ENCODE measurements at regions not wholly inside any gene's neighbourhood (a gene's known extent, or its start where the extent isn't known, plus 50 kb on each side); places are given as distances from the start of the nearest gene placed in this dataset.

DNA sequence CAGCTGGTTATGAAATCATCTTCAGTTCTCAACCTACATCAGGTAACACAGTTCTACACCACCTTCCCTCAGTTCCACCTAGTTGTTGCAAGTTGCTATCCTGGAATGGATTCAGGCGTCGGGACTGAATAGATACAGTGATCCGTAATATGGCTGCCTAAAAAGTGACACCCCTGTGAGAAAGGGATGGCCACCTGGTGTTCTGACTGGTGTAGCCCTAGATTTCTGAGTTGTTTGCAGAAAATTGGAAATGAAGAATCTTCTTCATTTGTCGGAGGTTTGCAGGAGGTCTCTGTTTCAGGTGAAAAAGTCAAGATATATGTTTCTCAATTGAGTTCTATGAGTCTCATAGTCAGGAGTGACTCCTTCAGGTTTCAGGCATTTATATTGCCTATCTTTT is 225.8 kb upstream of the ELAC2 start:
- Mint-ChIP-seq H3K4me1 (no peaks in the 10 kb centered on the region), H3K9me3 (peaks cover 0 to 8% (median 2%) of the 10 kb centered on the region in 7 donors), H3K27me3 (ENCODE audit: low read depth in 3 of 3) (no peaks in the 10 kb centered on the region), H3K4me3 (no peak overlapping the region), H3K27ac (no peak overlapping the region), H3K36me3 (no peaks in the 10 kb centered on the region)
- Histone ChIP-seq H3K9ac (ENCODE audit: insufficient read depth, low read length, poor library complexity, severe bottlenecking) (no peak overlapping the region), H3K4me3 (replicated peaks in 1 of 3; ENCODE audit: low read depth in 2 of 3, low read length in 3 of 3) (no peak overlapping the region), H3K4me1 (ENCODE audit: control insufficient read depth in 1 of 2, insufficient read depth in 2 of 2, low read length in 2 of 2) (no peaks in the 10 kb centered on the region), H3K36me3 (replicated peaks in 1 of 2; ENCODE audit: control insufficient read depth in 1 of 2, insufficient read depth in 2 of 2, low read length in 2 of 2) (no peaks in the 10 kb centered on the region), H3K27me3 (ENCODE audit: control insufficient read depth in 2 of 2, insufficient read depth in 2 of 2, low read length in 2 of 2) (no peaks in the 10 kb centered on the region), H3K9me3 (replicated peaks in 1 of 2; ENCODE audit: control insufficient read depth in 1 of 2, insufficient read depth in 1 of 2, low read length in 2 of 2) (peaks cover 0 to 6% of the 10 kb centered on the region in 2 donors), H4K20me1 (ENCODE audit: insufficient read depth, low read length) (no peaks in the 10 kb centered on the region), H3K79me2 (ENCODE audit: insufficient read depth, low read length) (no peaks in the 10 kb centered on the region), H2AFZ (ENCODE audit: insufficient read depth, low read depth, low read length, poor library complexity, severe bottlenecking) (no peak overlapping the region), H3K27ac (ENCODE audit: low read depth in 1 of 2, low read length in 2 of 2) (no peak overlapping the region), H3K4me2 (replicated peaks; ENCODE audit: extremely low read depth, low read length, poor library complexity, severe bottlenecking) (no peak overlapping the region)
- TF ChIP-seq, protein P1, sequence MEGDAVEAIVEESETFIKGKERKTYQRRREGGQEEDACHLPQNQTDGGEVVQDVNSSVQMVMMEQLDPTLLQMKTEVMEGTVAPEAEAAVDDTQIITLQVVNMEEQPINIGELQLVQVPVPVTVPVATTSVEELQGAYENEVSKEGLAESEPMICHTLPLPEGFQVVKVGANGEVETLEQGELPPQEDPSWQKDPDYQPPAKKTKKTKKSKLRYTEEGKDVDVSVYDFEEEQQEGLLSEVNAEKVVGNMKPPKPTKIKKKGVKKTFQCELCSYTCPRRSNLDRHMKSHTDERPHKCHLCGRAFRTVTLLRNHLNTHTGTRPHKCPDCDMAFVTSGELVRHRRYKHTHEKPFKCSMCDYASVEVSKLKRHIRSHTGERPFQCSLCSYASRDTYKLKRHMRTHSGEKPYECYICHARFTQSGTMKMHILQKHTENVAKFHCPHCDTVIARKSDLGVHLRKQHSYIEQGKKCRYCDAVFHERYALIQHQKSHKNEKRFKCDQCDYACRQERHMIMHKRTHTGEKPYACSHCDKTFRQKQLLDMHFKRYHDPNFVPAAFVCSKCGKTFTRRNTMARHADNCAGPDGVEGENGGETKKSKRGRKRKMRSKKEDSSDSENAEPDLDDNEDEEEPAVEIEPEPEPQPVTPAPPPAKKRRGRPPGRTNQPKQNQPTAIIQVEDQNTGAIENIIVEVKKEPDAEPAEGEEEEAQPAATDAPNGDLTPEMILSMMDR (IDR thresholded peaks at IDR 0.05): no peak
- no peak for DNase-seq
- WGBS (ENCODE audit: insufficient coverage): 100% methylated on average over 1 of the region's 4 CpGs
- intact Hi-C loops (cut with micrococcal nuclease): no loop called here

GRCh38 chr17:13240851-13241250 is 223.0 kb upstream of the ELAC2 start:
- intact Hi-C loops (cut with micrococcal nuclease): no loop called here
- H3K27ac Mint-ChIP-seq: no peak overlapping the region

More at GRCh38 chr17:13240851-13241250, 223.0 kb upstream of the ELAC2 start:
- Histone ChIP-seq H3K4me2 (replicated peaks; ENCODE audit: extremely low read depth, low read length, poor library complexity, severe bottlenecking) (no peak overlapping the region), H3K27me3 (ENCODE audit: control insufficient read depth in 2 of 2, insufficient read depth in 2 of 2, low read length in 2 of 2) (no peaks in the 10 kb centered on the region), H3K9me3 (replicated peaks in 1 of 2; ENCODE audit: control insufficient read depth in 1 of 2, insufficient read depth in 1 of 2, low read length in 2 of 2) (peaks cover 0 to 6% of the 10 kb centered on the region in 2 donors), H4K20me1 (ENCODE audit: insufficient read depth, low read length) (no peaks in the 10 kb centered on the region), H3K9ac (ENCODE audit: insufficient read depth, low read length, poor library complexity, severe bottlenecking) (no peak overlapping the region), H3K27ac (ENCODE audit: low read depth in 1 of 2, low read length in 2 of 2) (no peak overlapping the region), H2AFZ (ENCODE audit: insufficient read depth, low read depth, low read length, poor library complexity, severe bottlenecking) (no peak overlapping the region), H3K4me3 (replicated peaks in 1 of 3; ENCODE audit: low read depth in 2 of 3, low read length in 3 of 3) (no peak overlapping the region), H3K36me3 (replicated peaks in 1 of 2; ENCODE audit: control insufficient read depth in 1 of 2, insufficient read depth in 2 of 2, low read length in 2 of 2) (no peaks in the 10 kb centered on the region), H3K4me1 (ENCODE audit: control insufficient read depth in 1 of 2, insufficient read depth in 2 of 2, low read length in 2 of 2) (no peaks in the 10 kb centered on the region), H3K79me2 (ENCODE audit: insufficient read depth, low read length) (no peaks in the 10 kb centered on the region)
- H3K36me3 Mint-ChIP-seq: no peaks in the 10 kb centered on the region
- DNase-seq: no peak
- TF ChIP-seq, protein P1 (IDR thresholded peaks at IDR 0.05): no peak
- H3K4me3 Mint-ChIP-seq: no peak overlapping the region
- peaks cover 0 to 8% (median 3%) of the 10 kb centered on the region in 7 donors for H3K9me3 Mint-ChIP-seq
- peaks cover 0 to 2% (median 0%) of the 10 kb centered on the region in 3 donors for H3K27me3 Mint-ChIP-seq (ENCODE audit: low read depth in 3 of 3)
- no CpG with 5 or more reads among the region's 1 CpG for WGBS (ENCODE audit: insufficient coverage)
- no peaks in the 10 kb centered on the region for H3K4me1 Mint-ChIP-seq

All from CD14-positive monocyte (primary cell).